ENCODE measurements at regions not wholly inside any gene's neighbourhood (a gene's known extent, or its start where the extent isn't known, plus 50 kb on each side); places are given as distances from the start of the nearest gene placed in this dataset.

GRCh38 chr1:117679868-117680267, 74.0 kb downstream of the TENT5C start:
- H3K4me2 ChIP-seq (ENCODE audit: insufficient read depth in 1 of 2, low read depth in 2 of 2, low read length in 2 of 2) = no peak overlapping the region
- no peaks in the 10 kb centered on the region for H3K4me1 ChIP-seq (replicated peaks in 1 of 4; ENCODE audit: control insufficient read depth in 3 of 4, insufficient read depth in 4 of 4, low read length in 3 of 4)
- H3K23ac ChIP-seq (ENCODE audit: insufficient read length) = no peak overlapping the region
- no peak overlapping the region for H3K27ac ChIP-seq (ENCODE audit: low read depth, low read length)
- H3K56ac ChIP-seq (replicated peaks; ENCODE audit: insufficient read length, low read depth, low read length) = no peak overlapping the region
- ChIA-PET POLR2A (ENCODE audit: partially characterized antibody) (no interaction called here), CTCF (ENCODE audit: partially characterized antibody) (interaction anchor here (0.6 to 2.3 kb wide), 8 partner anchors 10 to 176 kb away, joined by 3 to 12 read pairs (median 6); no protein-coding TSS in a partner anchor)
- FAIRE-seq = no peak
- no peak overlapping the region for H2BK12ac ChIP-seq (ENCODE audit: low read depth, low read length)
- H4K91ac ChIP-seq (replicated peaks; ENCODE audit: insufficient read length, low read length) = no peak overlapping the region
- no peak overlapping the region for H2AK5ac ChIP-seq (ENCODE audit: low read depth, low read length)
- no peak overlapping the region for H3K18ac ChIP-seq (ENCODE audit: extremely low read depth, low read length)
- no peak overlapping the region for H2BK5ac ChIP-seq (ENCODE audit: low read depth, low read length)
- H3K4me3 ChIP-seq (ENCODE audit: extremely low read depth in 1 of 4, insufficient read depth in 2 of 4, low read depth in 3 of 4, low read length in 4 of 4) = no peak overlapping the region
- H3K9me3 ChIP-seq (ENCODE audit: insufficient read depth in 2 of 2, low read depth in 1 of 2, low read length in 1 of 2) = no peaks in the 10 kb centered on the region
- DNase-seq (ENCODE audit: low read depth in 1 of 2, low spot score in 2 of 2) = no peak
- H3K23me2 ChIP-seq (ENCODE audit: low read depth, low read length) = no peaks in the 10 kb centered on the region
- H2BK15ac ChIP-seq (ENCODE audit: low read length) = no peak overlapping the region
- no peaks in the 10 kb centered on the region for H3K79me1 ChIP-seq (ENCODE audit: low read depth, low read length)
- no peak overlapping the region for H3K4ac ChIP-seq (replicated peaks; ENCODE audit: insufficient read length, low read depth, low read length)
- H4K5ac ChIP-seq (ENCODE audit: insufficient read length, low read depth, low read length) = no peak overlapping the region
- no peak overlapping the region for H2AFZ ChIP-seq (ENCODE audit: low read length)
- H2BK120ac ChIP-seq (replicated peaks; ENCODE audit: low read depth, low read length) = no peak overlapping the region
- WGBS, 2 experiments (ENCODE audit: extremely low coverage in 1 of 2, insufficient coverage in 1 of 2, insufficient read length in 1 of 2, insufficient replicate concordance in 2 of 2, low coverage in 1 of 2, low lambda C conversion rate in 2 of 2, missing lambda C conversion rate in 1 of 2) = 94% methylated on average over 4 of the region's 4 CpGs; no CpG with 5 or more reads in 1 of the 2 experiments
- no peaks in the 10 kb centered on the region for H3K36me3 ChIP-seq (ENCODE audit: control insufficient read depth in 2 of 4, insufficient read depth in 4 of 4, low read length in 3 of 4)
- no peak overlapping the region for H2BK20ac ChIP-seq (ENCODE audit: low read length)
- H4K8ac ChIP-seq (ENCODE audit: extremely low read depth, insufficient read depth, low read length) = no peak overlapping the region
- H4K20me1 ChIP-seq (replicated peaks in 1 of 2; ENCODE audit: control insufficient read depth in 1 of 2, insufficient read depth in 2 of 2, low read length in 2 of 2) = no peaks in the 10 kb centered on the region
- H3K27me3 ChIP-seq (replicated peaks in 1 of 4; ENCODE audit: control insufficient read depth in 3 of 4, extremely low read depth in 1 of 4, insufficient read depth in 3 of 4, low read length in 3 of 4) = no peaks in the 10 kb centered on the region
- H3K79me2 ChIP-seq (ENCODE audit: control insufficient read depth in 1 of 2, insufficient read depth in 2 of 2, low read length in 2 of 2) = no peaks in the 10 kb centered on the region
- no peak overlapping the region for H3K9ac ChIP-seq (replicated peaks in 1 of 4; ENCODE audit: extremely low read depth in 1 of 4, low read depth in 3 of 4, low read length in 3 of 4)
- H3K14ac ChIP-seq (ENCODE audit: insufficient read length) = no peak overlapping the region
- no peak for TF ChIP-seq RXRA (IDR thresholded peaks at IDR 0.05; ENCODE audit: insufficient read depth, low read depth, low read length)
- no peak for TF ChIP-seq POU5F1 (IDR thresholded peaks at IDR 0.05; ENCODE audit: low read depth, low read length)
- no peak for TF ChIP-seq USF2 (IDR thresholded peaks at IDR 0.05; ENCODE audit: low read length)
- TF ChIP-seq RAD21 (IDR thresholded peaks at IDR 0.05 in 1 of 2, conservative IDR thresholded peaks at IDR 0.05 in 1 of 2; ENCODE audit: low read depth in 2 of 2, low read length in 2 of 2) = no peak
- no peak for TF ChIP-seq HDAC6 (IDR thresholded peaks at IDR 0.05; ENCODE audit: low read depth, low read length)
- no peak for TF ChIP-seq EP300 (IDR thresholded peaks at IDR 0.05; ENCODE audit: borderline replicate concordance in 1 of 2, low read depth in 2 of 2, low read length in 2 of 2)
- TF ChIP-seq SIN3A (conservative IDR thresholded peaks at IDR 0.05 in 1 of 2, IDR thresholded peaks at IDR 0.05 in 1 of 2; ENCODE audit: low read depth in 1 of 2, low read length in 2 of 2) = no peak
- no peak for TF ChIP-seq POLR2A (IDR thresholded peaks at IDR 0.05; ENCODE audit: control extremely low read depth in 1 of 2, low read depth in 2 of 2, low read length in 2 of 2)
- no peak for TF ChIP-seq EGR1 (IDR thresholded peaks at IDR 0.05; ENCODE audit: borderline replicate concordance, low read depth, low read length)
- no peak for TF ChIP-seq TCF12 (IDR thresholded peaks at IDR 0.05; ENCODE audit: low read depth, low read length)
- TF ChIP-seq ATF2 (IDR thresholded peaks at IDR 0.05; ENCODE audit: low read length) = no peak
- no peak for TF ChIP-seq SRF (IDR thresholded peaks at IDR 0.05; ENCODE audit: low read depth, low read length)

Data from H1 (cell line).